Heart left ventricle (tissue), 16 donors: ENCODE measurements at regions not wholly inside any gene's neighbourhood (a gene's known extent, or its start where the extent isn't known, plus 50 kb on each side); places are given as distances from the start of the nearest gene placed in this dataset.

Source experiments
- ATAC-seq, 4 donors: fragments of 200-7000 bp; cut with Tn5 transposase; one replicate each; pipeline ENCODE4 v1.9.1; 2020 to 2022; ENCODE audit warnings: moderate library complexity in 4 of 4, mild to moderate bottlenecking in 3 of 4, moderate number of reproducible peaks in 1 of 4
- DNase-seq, 5 donors: peaks; one replicate each; pipeline ENCODE4 v3.0.0-alpha.2; 2020
- H3K27ac ChIP-seq, 12 donors: fragments of 200-600 bp; sonication (generic) in 4 of 12; one replicate each; pipeline versions ENCODE4 v1.5.0 to v1.8.0; 2016 to 2022; ENCODE audit warnings: mild to moderate bottlenecking in 2 of 12
- H3K27me3 ChIP-seq, 9 donors: fragments of 200-600 bp; sonication (generic) in 2 of 9; one replicate each; pipeline versions ENCODE4 v1.5.1 to v1.8.0; 2016 to 2022; ENCODE audit warnings: mild to moderate bottlenecking in 3 of 9
- H3K36me3 ChIP-seq, 9 donors: fragments of 200-600 bp; sonication (generic) in 2 of 9; one replicate each; pipeline versions ENCODE4 v1.5.0 to v1.8.0; 2018 to 2022; ENCODE audit warnings: mild to moderate bottlenecking in 2 of 9
- H3K4me1 ChIP-seq, 12 donors: fragments of 200-600 bp; sonication (generic) in 4 of 12; one replicate each; pipeline versions ENCODE4 v1.5.0 to v1.8.0; 2016 to 2022; ENCODE audit warnings: mild to moderate bottlenecking in 3 of 12
- H3K4me3 ChIP-seq, 12 donors: fragments of 200-600 bp; sonication (generic) in 4 of 12; one replicate each; pipeline versions ENCODE4 v1.5.0 to v1.8.0; 2017 to 2022; ENCODE audit warnings: mild to moderate bottlenecking in 9 of 12, moderate library complexity in 4 of 12
- H3K9me3 ChIP-seq, 12 donors: fragments of 200-600 bp; sonication (generic) in 4 of 12; one replicate each; pipeline versions ENCODE4 v1.5.0 to v1.8.0; 2016 to 2022; ENCODE audit warnings: mild to moderate bottlenecking in 1 of 12
- POLR2A ChIP-seq, 2 donors: fragments of 450-650 bp; IDR thresholded peaks; one replicate each; pipeline ENCODE4 v1.6.1; 2017; ENCODE audit warnings: antibody characterized with exemption in 2 of 2, mild to moderate bottlenecking in 2 of 2, moderate library complexity in 2 of 2
- WGBS, 4 donors: extraction: QIAGEN DNeasy Blood & Tissue Kit in 2 of 4; methylation state at CpG; one replicate each; pipeline versions ENCODE4 v1.1.5 to v1.1.7; 2013 to 2018; 5-methylcytosine and 5-hydroxymethylcytosine counted together
- intact Hi-C, 10 donors: fragments of 100-400 bp; cut with DNase I; formaldehyde crosslinking; loops; one replicate each; pipeline versions ENCODE4 v1.11.1 to v1.14.2; 2022
- TF ChIP-seq, protein P1 (sequence below), 12 donors: fragments of 200-600 bp; sonication (generic) in 4 of 12; IDR thresholded peaks; one replicate each; pipeline versions ENCODE4 v1.5.0 to v1.8.0; 2018 to 2022; ENCODE audit warnings: antibody characterized with exemption in 12 of 12, mild to moderate bottlenecking in 5 of 12
- donor health status: ischemic (EF 13 %, LVEDD 7.1; RV severe dilation, severe dysfunction).
- donor health status: healthy with polysubstance abuse.
- donor health status: DM: no; HTN: yes; CAD: no.
- donor health status: DM: no; HTN: no; CAD: no.
- donor health status: ischemic (EF 25% LVEDD 6.9; RV normal size, moderate dysfunction).
- donor health status: ischemic (EF 25% LVEDD 5.7; RV mildly dilated, moderate dysfunction).
- donor health status: healthy.
- donor health status: DM: yes; HTN: yes; CAD: no.
- donor health status: ischemic (EF 35%, LVEDD 5.7; RV mildly dilated, moderate dysfunction).
- donor health status: nonischemic (EF 11% LVEDD 7.7; RV severe dilation, severe dysfunction).
- donor health status: DM: yes; HTN: yes; CAD: no.
- donor health status: PGD.
- donor health status: ischemic (EF 29% LVEDD 5.4; RV normal size, mild dysfunction).
- donor health status: nonischemic (EF 23%, LVEDD 6.1; RV moderate dilation, normal function).

- intact Hi-C loops, result loop anchor here in 2 of 10 donors (5.0 to 10.0 kb wide), 3 partner anchors 124 to 749 kb away; no protein-coding TSS in a partner anchor
- ATAC-seq (peak; percentile 42 to 82 (median 72)), DNase-seq (peak in 2 of 5 donors; percentile 35 to 40)
- 39 to 58% (median 47%) methylated on average over 3 of the region's 3 CpGs for WGBS, 4 donors
- TF ChIP-seq POLR2A (IDR thresholded peaks at IDR 0.05), result no peak
- TF ChIP-seq, protein P1, sequence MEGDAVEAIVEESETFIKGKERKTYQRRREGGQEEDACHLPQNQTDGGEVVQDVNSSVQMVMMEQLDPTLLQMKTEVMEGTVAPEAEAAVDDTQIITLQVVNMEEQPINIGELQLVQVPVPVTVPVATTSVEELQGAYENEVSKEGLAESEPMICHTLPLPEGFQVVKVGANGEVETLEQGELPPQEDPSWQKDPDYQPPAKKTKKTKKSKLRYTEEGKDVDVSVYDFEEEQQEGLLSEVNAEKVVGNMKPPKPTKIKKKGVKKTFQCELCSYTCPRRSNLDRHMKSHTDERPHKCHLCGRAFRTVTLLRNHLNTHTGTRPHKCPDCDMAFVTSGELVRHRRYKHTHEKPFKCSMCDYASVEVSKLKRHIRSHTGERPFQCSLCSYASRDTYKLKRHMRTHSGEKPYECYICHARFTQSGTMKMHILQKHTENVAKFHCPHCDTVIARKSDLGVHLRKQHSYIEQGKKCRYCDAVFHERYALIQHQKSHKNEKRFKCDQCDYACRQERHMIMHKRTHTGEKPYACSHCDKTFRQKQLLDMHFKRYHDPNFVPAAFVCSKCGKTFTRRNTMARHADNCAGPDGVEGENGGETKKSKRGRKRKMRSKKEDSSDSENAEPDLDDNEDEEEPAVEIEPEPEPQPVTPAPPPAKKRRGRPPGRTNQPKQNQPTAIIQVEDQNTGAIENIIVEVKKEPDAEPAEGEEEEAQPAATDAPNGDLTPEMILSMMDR (IDR thresholded peaks at IDR 0.05), result peak in 7 of 12 donors; percentile 11 to 34 (median 29)
- H3K27me3 ChIP-seq, result no peaks in the 10 kb centered on the region
- H3K36me3 ChIP-seq, result no peaks in the 10 kb centered on the region
- no peak overlapping the region for H3K27ac ChIP-seq
- no peak overlapping the region for H3K4me3 ChIP-seq
- no peaks in the 10 kb centered on the region for H3K9me3 ChIP-seq
- no peaks in the 10 kb centered on the region for H3K4me1 ChIP-seq
These were observed 142.8 kb downstream of the AXIN2 start for GRCh38 chr17:65418622-65419021.

DNA sequence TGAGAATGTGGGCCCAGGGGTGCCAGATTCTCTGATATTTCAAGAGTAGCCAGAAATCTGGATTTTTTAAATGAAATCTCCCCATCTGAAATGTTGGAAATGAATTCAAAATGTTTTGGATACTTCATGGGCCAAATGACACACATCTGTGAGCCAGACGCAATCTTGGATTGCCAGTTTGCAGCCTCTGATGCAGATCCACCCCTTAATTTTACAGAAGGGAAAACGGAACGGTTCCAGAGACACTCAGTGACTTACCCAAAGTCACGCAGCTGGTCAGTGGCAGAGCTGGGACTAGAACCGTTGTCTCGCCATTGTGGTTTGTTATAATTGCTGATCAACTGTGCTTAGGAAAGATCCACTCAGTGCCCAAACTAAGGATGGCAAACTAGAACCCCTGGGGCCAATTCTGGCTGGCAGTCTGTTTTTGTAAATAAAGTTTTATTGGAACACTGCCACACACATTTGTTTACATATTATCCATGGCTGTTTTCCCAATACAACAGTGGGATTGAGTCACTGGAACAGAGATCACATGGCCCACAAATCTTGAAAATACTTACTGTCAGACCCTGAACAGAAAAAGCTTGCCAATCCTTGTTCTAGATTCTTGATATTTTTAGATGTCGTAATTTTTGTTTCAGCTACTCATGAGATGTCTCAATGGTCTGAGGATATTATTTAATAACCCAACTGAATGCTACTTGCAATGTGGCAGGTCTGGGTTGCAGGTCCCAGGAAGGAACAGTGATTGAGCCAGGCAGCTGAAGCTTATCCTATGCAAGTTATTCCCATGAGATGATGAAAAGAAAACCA is 143.8 kb downstream of the AXIN2 start:
- Histone ChIP-seq H3K4me1 (no peaks in the 10 kb centered on the region), H3K27ac (no peak overlapping the region), H3K36me3 (no peaks in the 10 kb centered on the region), H3K27me3 (no peaks in the 10 kb centered on the region), H3K4me3 (no peak overlapping the region), H3K9me3 (no peaks in the 10 kb centered on the region)
- no peak for TF ChIP-seq POLR2A (IDR thresholded peaks at IDR 0.05)
- TF ChIP-seq, protein P1 (IDR thresholded peaks at IDR 0.05), result no peak
- ATAC-seq (no peak), DNase-seq (no peak)
- 87 to 94% (median 93%) methylated on average over 7 of the region's 7 CpGs for WGBS, 4 donors
- intact Hi-C loops, result loop anchor here in 2 of 10 donors (5.0 to 10.0 kb wide), 3 partner anchors 123 to 750 kb away; no protein-coding TSS in a partner anchor

DNA sequence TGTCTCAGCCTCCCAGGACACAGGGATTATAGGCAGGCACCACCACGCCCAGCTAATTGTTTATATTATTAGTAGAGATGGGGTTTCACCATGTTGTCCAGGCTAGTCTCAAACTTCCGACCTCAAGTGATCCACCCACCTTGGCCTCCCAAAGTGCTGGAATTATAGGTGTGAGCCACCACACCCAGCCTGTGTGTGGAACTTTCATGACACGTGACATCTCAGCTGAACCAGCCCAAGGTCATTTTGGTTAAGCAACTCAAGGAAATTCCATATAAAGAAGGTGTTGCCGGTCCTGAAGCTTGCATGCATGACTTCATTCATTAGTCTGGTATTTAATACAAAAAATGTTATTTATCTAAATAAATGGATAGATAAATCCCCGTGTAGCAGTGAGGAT is 145.5 kb downstream of the AXIN2 start:
- Histone ChIP-seq H3K36me3 (no peaks in the 10 kb centered on the region), H3K27me3 (no peaks in the 10 kb centered on the region), H3K4me1 (no peaks in the 10 kb centered on the region), H3K4me3 (no peak overlapping the region), H3K9me3 (peaks cover 0 to 12% (median 0%) of the 10 kb centered on the region in 12 donors), H3K27ac (no peak overlapping the region)
- DNase-seq (no peak), ATAC-seq (no peak)
- intact Hi-C loops, result loop anchor here in 2 of 10 donors (5.0 to 10.0 kb wide), 3 partner anchors 121 to 751 kb away; no protein-coding TSS in a partner anchor
- WGBS, 4 donors, result 82 to 86% (median 83%) methylated on average over 5 of the region's 5 CpGs
- no peak for TF ChIP-seq POLR2A (IDR thresholded peaks at IDR 0.05)
- TF ChIP-seq, protein P1 (IDR thresholded peaks at IDR 0.05), result no peak

- intact Hi-C loops, result loop anchor here in 1 of 10 donors (10.0 kb wide), 1 partner anchor 119 kb away; no protein-coding TSS in a partner anchor
- 87 to 94% (median 90%) methylated on average over 2 of the region's 2 CpGs for WGBS, 4 donors
- TF ChIP-seq, protein P1 (IDR thresholded peaks at IDR 0.05), result no peak
- TF ChIP-seq POLR2A (IDR thresholded peaks at IDR 0.05), result no peak
These were observed 148.1 kb downstream of the AXIN2 start for GRCh38 chr17:65413390-65413789.

More at GRCh38 chr17:65413390-65413789, 148.1 kb downstream of the AXIN2 start:
- no peaks in the 10 kb centered on the region for H3K27me3 ChIP-seq
- no peak overlapping the region for H3K27ac ChIP-seq
- DNase-seq (no peak), ATAC-seq (no peak)
- H3K4me3 ChIP-seq, result no peak overlapping the region
- H3K4me1 ChIP-seq, result no peaks in the 10 kb centered on the region
- no peaks in the 10 kb centered on the region for H3K36me3 ChIP-seq
- peaks cover 0 to 12% (median 0%) of the 10 kb centered on the region in 12 donors for H3K9me3 ChIP-seq
